B cell (primary cell): ENCODE measurements at regions not wholly inside any gene's neighbourhood (a gene's known extent, or its start where the extent isn't known, plus 50 kb on each side); places are given as distances from the start of the nearest gene placed in this dataset.

Experiments
- ATAC-seq: fragments of 200-7000 bp; cut with Tn5 transposase; one replicate; pipeline ENCODE4 v1.10.0; 2021; ENCODE audit warnings: low read depth, mild to moderate bottlenecking, moderate number of reproducible peaks, moderate library complexity
- CTCF ChIA-PET: fragments of 350-600 bp; sonication (Branson Sonifier 250); formaldehyde crosslinking; loops from one replicate; lab custom pipeline; 2021; ENCODE audit warnings: antibody characterized with exemption, inconsistent platforms; lab: Charles Lee
- POLR2A ChIA-PET: fragments of 350-600 bp; sonication (Branson Sonifier 250); formaldehyde crosslinking; loops from one replicate; lab custom pipeline; 2021; ENCODE audit warnings: antibody characterized with exemption; lab: Charles Lee
- DNase-seq: peaks from one replicate; pipeline ENCODE4 v3.0.0; 2013
- H2AFZ ChIP-seq: 2 replicates; pipeline ENCODE4 v1.6.1; 2012; ENCODE audit warnings: mild to moderate bottlenecking, low read depth, low read length; ENCODE audit not compliant: insufficient read depth, poor library complexity, severe bottlenecking
- H3K27ac ChIP-seq, 2 donors: 1 replicate in 1 of 2; 2 replicates in 1 of 2; pipeline ENCODE4 v1.5.1; 2012 to 2013; ENCODE audit warnings: low read length in 2 of 2, mild to moderate bottlenecking in 2 of 2, moderate library complexity in 1 of 2
- H3K27me3 ChIP-seq, 4 experiments: fragments of 200-600 bp in 1 of 4; sonication (generic) in 1 of 4; replicated peaks in 1 of 4; 1 replicate in 2 of 4; 2 replicates in 2 of 4; pipeline versions ENCODE4 v1.6.1 to v1.7.0; 2013 to 2016; ENCODE audit warnings: low read length in 3 of 4, mild to moderate bottlenecking in 2 of 4, mixed read lengths in 1 of 4, moderate library complexity in 1 of 4; ENCODE audit not compliant: insufficient read depth in 4 of 4, control insufficient read depth in 3 of 4; ENCODE audit errors: control extremely low read depth in 1 of 4
- H3K36me3 ChIP-seq, 2 experiments: replicated peaks in 1 of 2; 1 replicate in 1 of 2; 2 replicates in 1 of 2; pipeline versions ENCODE4 v1.6.1 to v1.7.1; 2013; ENCODE audit warnings: low read length in 1 of 2; ENCODE audit not compliant: insufficient read depth in 2 of 2, control insufficient read depth in 1 of 2; ENCODE audit errors: control extremely low read depth in 1 of 2, extremely low read depth in 1 of 2
- H3K4me1 ChIP-seq, 2 donors: fragments of 200-600 bp in 1 of 2; sonication (generic) in 1 of 2; 1 replicate in 1 of 2; 2 replicates in 1 of 2; pipeline versions ENCODE4 v1.5.1 to v1.6.1; 2013 to 2017; ENCODE audit warnings: low read length in 2 of 2; ENCODE audit not compliant: control insufficient read depth in 2 of 2, insufficient read depth in 2 of 2
- H3K4me2 ChIP-seq: replicated peaks from 2 replicates; pipeline ENCODE3; 2012; ENCODE audit warnings: mild to moderate bottlenecking, low read depth, low read length; ENCODE audit not compliant: poor library complexity, severe bottlenecking
- H3K4me3 ChIP-seq, 5 experiments: fragments of 200-600 bp in 1 of 5; sonication (generic) in 1 of 5; 1 replicate in 3 of 5; 2 replicates in 2 of 5; pipeline versions ENCODE4 v1.5.1 to v1.7.0; 2011 to 2016; ENCODE audit warnings: low read length in 4 of 5, mild to moderate bottlenecking in 4 of 5, low read depth in 2 of 5, control low read depth in 1 of 5, moderate library complexity in 1 of 5; ENCODE audit not compliant: insufficient read depth in 1 of 5; ENCODE audit errors: control extremely low read depth in 1 of 5, extremely low read depth in 1 of 5
- H3K79me2 ChIP-seq: fragments of 200-600 bp; sonication (generic); one replicate; pipeline ENCODE4 v1.6.0; 2016; ENCODE audit warnings: low read length; ENCODE audit not compliant: control insufficient read depth, insufficient read depth
- H3K9ac ChIP-seq: fragments of 200-600 bp; sonication (generic); 2 replicates; pipeline ENCODE4 v1.6.1; 2017; ENCODE audit warnings: mild to moderate bottlenecking, low read length, moderate library complexity
- H3K9me3 ChIP-seq, 3 donors: one replicate each; pipeline versions ENCODE4 v1.6.1 to v1.7.1; 2013; ENCODE audit warnings: low read length in 2 of 3; ENCODE audit not compliant: control insufficient read depth in 2 of 3, insufficient read depth in 1 of 3; ENCODE audit errors: control extremely low read depth in 1 of 3
- H4K20me1 ChIP-seq: 2 replicates; pipeline ENCODE4 v1.6.0; 2012; ENCODE audit warnings: mild to moderate bottlenecking, low read length; ENCODE audit not compliant: insufficient read depth, control insufficient read depth, poor library complexity, severe bottlenecking
- H3K27ac Mint-ChIP-seq: one replicate; pipeline ENCODE4 v1.8.0; 2021; ENCODE audit warnings: mixed read lengths
- H3K27me3 Mint-ChIP-seq: one replicate; pipeline ENCODE4 v1.8.0; 2021; ENCODE audit warnings: mixed read lengths
- H3K4me1 Mint-ChIP-seq: one replicate; pipeline ENCODE4 v1.8.0; 2021; ENCODE audit warnings: mixed read lengths
- H3K4me3 Mint-ChIP-seq: one replicate; pipeline ENCODE4 v1.8.0; 2021; ENCODE audit warnings: mixed read lengths
- H3K9me3 Mint-ChIP-seq: one replicate; pipeline ENCODE4 v1.8.0; 2022; ENCODE audit warnings: mixed read lengths; ENCODE audit not compliant: insufficient read depth
- EZH2 ChIP-seq: IDR thresholded peaks from 2 replicates; pipeline ENCODE4 v1.6.1; 2012; ENCODE audit warnings: borderline replicate concordance, low read depth, mild to moderate bottlenecking, moderate library complexity, low read length; ENCODE audit not compliant: insufficient read depth, poor library complexity, severe bottlenecking
- WGBS: methylation state at CpG from one replicate; pipeline ENCODE4 v1.1.5; 2013; ENCODE audit warnings: missing lambda C conversion rate; ENCODE audit not compliant: insufficient coverage; 5-methylcytosine and 5-hydroxymethylcytosine counted together
- intact Hi-C: fragments of 100-400 bp; cut with micrococcal nuclease; formaldehyde crosslinking; loops from one replicate; pipeline ENCODE4 v1.10.0; 2022
- TF ChIP-seq, protein P1 (sequence below): fragments of 200-600 bp; IDR thresholded peaks from one replicate; pipeline ENCODE4 v1.8.0; 2022; ENCODE audit warnings: antibody characterized with exemption, mild to moderate bottlenecking

DNA sequence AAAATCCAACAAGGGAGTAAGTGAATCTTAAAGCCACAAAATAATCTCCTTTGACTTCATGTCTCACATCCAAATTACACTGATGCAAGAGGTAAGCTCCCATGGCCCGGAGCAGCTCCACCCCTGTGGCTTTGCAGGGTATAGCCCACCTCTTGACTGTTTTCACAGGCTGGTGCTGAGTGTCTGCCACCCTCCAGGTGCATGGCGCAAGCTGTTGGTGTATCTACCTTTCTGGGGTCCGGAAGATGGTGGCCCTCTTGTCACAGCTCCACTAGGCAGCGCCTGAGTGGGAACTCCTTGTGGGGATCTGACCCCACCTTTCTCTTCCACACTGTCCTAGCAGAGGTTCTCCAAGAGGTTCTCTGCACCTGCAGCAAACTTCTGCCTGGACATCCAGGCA, 1051.1 kb upstream of the CDH6 start:
- WGBS = 89% methylated on average over 4 of the region's 4 CpGs
- H3K9ac ChIP-seq = no peak overlapping the region
- H2AFZ ChIP-seq = no peak overlapping the region
- no peak overlapping the region for H3K4me3 Mint-ChIP-seq
- ChIA-PET POLR2A (no interaction called here), CTCF (no interaction called here)
- H3K4me3 ChIP-seq = no peak overlapping the region
- TF ChIP-seq, protein P1, sequence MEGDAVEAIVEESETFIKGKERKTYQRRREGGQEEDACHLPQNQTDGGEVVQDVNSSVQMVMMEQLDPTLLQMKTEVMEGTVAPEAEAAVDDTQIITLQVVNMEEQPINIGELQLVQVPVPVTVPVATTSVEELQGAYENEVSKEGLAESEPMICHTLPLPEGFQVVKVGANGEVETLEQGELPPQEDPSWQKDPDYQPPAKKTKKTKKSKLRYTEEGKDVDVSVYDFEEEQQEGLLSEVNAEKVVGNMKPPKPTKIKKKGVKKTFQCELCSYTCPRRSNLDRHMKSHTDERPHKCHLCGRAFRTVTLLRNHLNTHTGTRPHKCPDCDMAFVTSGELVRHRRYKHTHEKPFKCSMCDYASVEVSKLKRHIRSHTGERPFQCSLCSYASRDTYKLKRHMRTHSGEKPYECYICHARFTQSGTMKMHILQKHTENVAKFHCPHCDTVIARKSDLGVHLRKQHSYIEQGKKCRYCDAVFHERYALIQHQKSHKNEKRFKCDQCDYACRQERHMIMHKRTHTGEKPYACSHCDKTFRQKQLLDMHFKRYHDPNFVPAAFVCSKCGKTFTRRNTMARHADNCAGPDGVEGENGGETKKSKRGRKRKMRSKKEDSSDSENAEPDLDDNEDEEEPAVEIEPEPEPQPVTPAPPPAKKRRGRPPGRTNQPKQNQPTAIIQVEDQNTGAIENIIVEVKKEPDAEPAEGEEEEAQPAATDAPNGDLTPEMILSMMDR = no peak
- no peak for TF ChIP-seq EZH2
- no peaks in the 10 kb centered on the region for H3K36me3 ChIP-seq
- H3K9me3 ChIP-seq = peaks cover 0 to 10% (median 3%) of the 10 kb centered on the region in 3 donors
- no peaks in the 10 kb centered on the region for H3K4me1 ChIP-seq
- H3K79me2 ChIP-seq = no peaks in the 10 kb centered on the region
- H3K27me3 ChIP-seq = no peaks in the 10 kb centered on the region
- H3K27ac ChIP-seq = no peak overlapping the region
- H4K20me1 ChIP-seq = no peaks in the 10 kb centered on the region
- H3K9me3 Mint-ChIP-seq = peaks cover 10% of the 10 kb centered on the region
- intact Hi-C loops = no loop called here
- H3K4me1 Mint-ChIP-seq = no peaks in the 10 kb centered on the region
- ATAC-seq (no peak), DNase-seq (no peak)
- H3K4me2 ChIP-seq = no peak overlapping the region
- no peak overlapping the region for H3K27ac Mint-ChIP-seq
- no peaks in the 10 kb centered on the region for H3K27me3 Mint-ChIP-seq

DNA sequence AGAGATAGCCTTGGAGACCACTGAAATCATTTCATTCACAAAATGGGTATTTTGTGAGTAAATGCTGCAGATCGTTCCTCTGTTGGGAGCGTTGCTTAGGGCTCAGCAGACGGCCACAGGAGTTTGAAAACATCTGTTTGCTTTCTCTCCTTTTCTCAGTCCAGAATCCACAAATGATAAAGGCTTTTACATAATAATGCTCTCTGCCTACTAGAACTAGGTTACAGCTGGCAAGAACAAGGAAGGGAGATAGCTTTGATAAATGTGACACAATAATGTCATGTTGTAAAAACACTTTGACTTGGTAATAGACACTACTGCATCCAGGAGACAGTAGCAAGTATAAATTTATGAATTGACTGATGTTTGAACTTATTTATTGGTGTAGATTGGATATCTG, 1072.4 kb upstream of the CDH6 start:
- no peak overlapping the region for H2AFZ ChIP-seq
- ATAC-seq (no peak), DNase-seq (no peak)
- H3K27ac Mint-ChIP-seq = no peak overlapping the region
- intact Hi-C loops = no loop called here
- H3K4me1 ChIP-seq = no peaks in the 10 kb centered on the region
- no CpG with 5 or more reads among the region's 3 CpGs for WGBS
- H3K4me3 Mint-ChIP-seq = no peak overlapping the region
- no peak overlapping the region for H3K4me3 ChIP-seq
- H3K4me1 Mint-ChIP-seq = no peaks in the 10 kb centered on the region
- POLR2A ChIA-PET = no interaction called here
- H3K9me3 ChIP-seq = no peaks in the 10 kb centered on the region
- H3K4me2 ChIP-seq = no peak overlapping the region
- H4K20me1 ChIP-seq = no peaks in the 10 kb centered on the region
- peaks cover 8% of the 10 kb centered on the region for H3K9me3 Mint-ChIP-seq
- H3K27me3 Mint-ChIP-seq = no peaks in the 10 kb centered on the region
- H3K9ac ChIP-seq = no peak overlapping the region
- H3K79me2 ChIP-seq = no peaks in the 10 kb centered on the region
- no peaks in the 10 kb centered on the region for H3K36me3 ChIP-seq
- H3K27ac ChIP-seq = no peak overlapping the region
- CTCF ChIA-PET = no interaction called here
- H3K27me3 ChIP-seq = no peaks in the 10 kb centered on the region
- no peak for TF ChIP-seq EZH2
- TF ChIP-seq, protein P1 = no peak
